NCI-H1417 (cell line): ENCODE measurements at regions not wholly inside any gene's neighbourhood (a gene's known extent, or its start where the extent isn't known, plus 50 kb on each side); places are given as distances from the start of the nearest gene placed in this dataset.
A peak's percentile ranks its signal among the peaks of the same experiment; 100 is the strongest.
"Not testable (repeated sequence)": the region's sequence is repeated elsewhere in the genome, so short reads cannot be mapped to it uniquely, and the experiment has no call there.

ENCODE experiments used
- DNase-seq, 3 experiments: peaks; one replicate each; lab custom pipeline; 2025; lab: John Stamatoyannopoulos, UW

GRCh38 chr18:27378431-27379095, 193.5 kb upstream of the CHST9 start:
- DNase-seq: no peak

GRCh38 chr18:27377251-27377650, 192.1 kb upstream of the CHST9 start:
- DNase-seq: no peak

DNA sequence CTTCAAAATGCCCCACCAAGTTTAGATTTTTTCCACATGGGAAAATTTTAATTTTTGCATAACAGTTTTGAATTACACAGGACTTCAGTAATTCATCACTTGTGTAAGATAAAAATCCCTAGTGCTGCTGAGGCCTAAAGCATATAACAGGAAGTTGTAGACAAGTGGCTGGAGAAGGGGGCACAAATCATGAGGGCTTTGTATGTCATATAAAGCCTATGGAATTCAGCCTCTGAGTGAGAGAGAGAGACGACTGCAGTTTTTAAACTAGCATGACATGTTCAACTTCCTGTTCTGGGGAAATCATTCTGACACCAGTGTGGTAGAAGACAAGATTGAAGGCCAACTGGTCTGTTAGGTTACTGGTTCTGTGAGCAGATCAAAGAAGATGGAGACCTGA, 187.3 kb upstream of the CHST9 start:
- DNase-seq: no peak

GRCh38 chr18:27366665-27367064, 181.6 kb upstream of the CHST9 start:
- DNase-seq: no peak

DNA sequence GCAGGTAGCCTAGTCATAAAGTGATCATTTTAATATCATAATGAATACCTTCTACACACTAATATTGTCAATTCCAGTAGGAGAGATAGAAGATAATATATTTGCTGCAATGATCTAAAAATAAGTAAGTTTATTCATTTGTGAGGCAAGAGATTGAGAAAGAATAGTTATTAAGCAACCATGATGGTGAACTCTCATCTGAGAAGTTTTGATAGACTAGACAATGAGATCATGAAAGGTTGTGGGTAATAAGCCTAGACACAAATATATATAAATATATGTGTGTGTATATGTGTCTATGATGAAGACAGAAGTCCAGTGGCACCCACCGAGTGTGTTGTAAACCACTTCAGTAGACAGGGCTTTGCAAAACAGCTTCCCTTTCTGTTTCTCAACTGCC, 181.0 kb upstream of the CHST9 start:
- no peak for DNase-seq

- DNase-seq: peak in 1 of 3 experiments; percentile 64
These were observed 178.8 kb upstream of the CHST9 start for GRCh38 chr18:27363872-27364271.

- DNase-seq: no peak
These were observed 176.4 kb upstream of the CHST9 start for GRCh38 chr18:27361477-27361876.

DNA sequence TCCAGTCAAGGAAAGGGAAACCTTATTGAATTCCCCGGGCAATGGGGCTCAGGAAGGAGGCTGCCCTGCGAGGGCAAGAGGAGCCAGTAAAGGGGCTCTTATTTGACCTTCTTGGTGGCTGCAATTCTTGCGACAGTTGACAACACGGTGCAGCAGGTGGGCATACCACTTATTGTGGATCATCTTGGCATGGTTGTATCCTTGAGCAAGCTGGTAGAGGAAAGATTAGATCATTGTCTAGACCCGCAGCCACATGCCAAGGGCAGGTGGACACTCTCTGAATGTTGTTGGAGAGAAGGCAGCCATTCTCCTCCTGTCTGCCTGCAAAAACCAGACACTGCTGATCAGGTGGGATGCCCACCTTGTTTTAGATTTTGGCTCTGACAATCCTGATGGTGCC, 170.2 kb upstream of the CHST9 start:
- no peak for DNase-seq

GRCh38 chr18:27353273-27353672, 168.2 kb upstream of the CHST9 start:
- DNase-seq: no peak

DNA sequence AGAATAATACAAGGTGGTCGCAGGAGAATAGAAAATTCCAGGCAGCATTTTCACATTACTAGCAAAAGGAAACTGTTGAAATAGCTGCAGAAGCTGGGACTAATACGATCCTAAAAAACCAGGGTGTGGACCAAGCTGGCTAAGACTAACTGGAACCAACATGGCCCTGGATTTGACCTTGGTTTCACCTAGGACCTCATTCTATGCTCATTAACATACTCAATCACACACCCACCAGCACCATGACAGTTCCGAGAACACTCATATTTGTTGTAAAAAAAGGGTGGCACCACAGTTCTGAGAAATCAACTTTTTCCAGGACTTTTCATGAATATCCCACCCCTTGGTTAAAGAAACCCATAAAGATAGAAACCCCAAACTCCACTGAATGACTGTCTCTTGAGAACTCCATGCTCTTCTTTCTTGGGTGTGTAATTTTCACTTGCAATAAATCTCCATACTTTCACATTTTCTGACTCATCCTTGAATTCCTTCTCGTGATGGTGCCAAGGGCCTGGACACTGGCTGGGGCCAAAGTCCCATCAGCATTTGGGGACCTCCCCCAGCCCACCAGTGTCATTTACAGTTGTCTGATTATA, 164.3 kb upstream of the CHST9 start:
- no peak for DNase-seq

- no peak for DNase-seq
These were observed 146.5 kb upstream of the CHST9 start for GRCh38 chr18:27331606-27332005.

- no peak for DNase-seq
These were observed 129.9 kb upstream of the CHST9 start for GRCh38 chr18:27314996-27315395.

- DNase-seq: no peak
These were observed 128.6 kb upstream of the CHST9 start for GRCh38 chr18:27313678-27314077.

GRCh38 chr18:27312853-27313252, 127.7 kb upstream of the CHST9 start:
- DNase-seq: no peak

DNA sequence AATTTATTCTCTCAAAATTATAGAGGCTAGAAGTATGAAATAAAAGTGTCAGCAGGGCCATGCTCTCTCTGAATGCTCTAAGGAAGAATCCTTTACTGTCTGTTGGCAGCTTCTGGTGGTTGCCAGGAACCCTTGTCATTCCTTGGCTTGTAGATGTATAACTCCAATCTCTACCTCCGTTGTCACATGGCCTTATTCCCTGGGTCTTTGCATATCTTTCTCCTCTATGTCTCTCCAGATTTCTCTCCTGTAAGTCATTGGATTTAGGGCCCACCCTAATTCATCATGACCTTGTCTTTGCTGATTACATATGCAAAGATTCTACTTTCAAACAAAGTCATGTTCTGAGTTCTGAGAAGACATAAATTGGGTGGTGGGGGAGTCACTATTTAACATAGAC, 127.0 kb upstream of the CHST9 start:
- no peak for DNase-seq

DNA sequence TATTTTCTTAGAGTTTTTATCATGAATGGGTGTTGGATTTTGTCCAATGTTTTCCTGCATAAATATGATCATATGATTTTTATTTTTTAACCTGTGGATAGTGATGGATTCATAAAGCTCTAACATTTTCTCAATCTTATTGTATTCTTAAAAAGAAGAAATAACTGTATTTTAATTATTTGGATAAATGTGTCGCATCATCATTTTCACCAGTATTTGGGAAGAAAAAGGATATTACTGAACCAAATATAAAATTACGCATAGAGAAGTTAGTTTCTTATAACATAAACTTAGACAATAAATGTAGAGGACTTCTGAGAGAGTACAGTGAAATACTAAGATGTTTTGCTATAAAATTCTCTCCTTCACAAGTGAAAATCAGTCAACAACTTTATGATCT, 126.0 kb upstream of the CHST9 start:
- no peak for DNase-seq

GRCh38 chr18:27301615-27302378, 116.7 kb upstream of the CHST9 start:
- DNase-seq: peak in 2 of 3 experiments; percentile 38 to 72

DNA sequence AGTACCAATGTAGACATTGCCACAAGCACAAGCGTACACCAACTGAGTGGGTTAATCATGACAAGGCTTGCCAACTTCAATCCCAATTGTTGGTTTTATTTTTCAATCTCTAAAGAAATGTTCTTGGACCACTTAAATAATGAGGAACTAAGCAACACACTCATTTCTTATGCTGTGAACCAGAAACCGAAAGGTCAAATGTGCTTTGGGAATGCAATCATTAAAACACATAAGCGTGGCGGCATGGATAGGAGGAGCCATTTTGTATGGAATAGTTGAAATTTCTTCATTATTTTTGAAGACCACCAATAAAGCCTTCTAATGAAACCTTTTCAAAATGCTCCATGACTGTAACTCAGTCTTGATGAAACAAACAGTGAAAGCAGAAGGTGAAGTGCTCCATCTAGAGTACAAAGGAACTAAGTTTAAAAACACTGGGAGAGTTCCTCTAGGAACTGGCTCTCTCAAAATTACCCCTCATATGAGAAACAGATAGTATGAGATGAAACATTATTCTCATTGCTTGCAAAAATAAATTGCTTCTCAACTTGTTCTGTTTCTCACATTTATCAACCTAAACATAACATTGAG, 113.2 kb upstream of the CHST9 start:
- peak in 2 of 3 experiments; percentile 11 to 73 for DNase-seq

DNA sequence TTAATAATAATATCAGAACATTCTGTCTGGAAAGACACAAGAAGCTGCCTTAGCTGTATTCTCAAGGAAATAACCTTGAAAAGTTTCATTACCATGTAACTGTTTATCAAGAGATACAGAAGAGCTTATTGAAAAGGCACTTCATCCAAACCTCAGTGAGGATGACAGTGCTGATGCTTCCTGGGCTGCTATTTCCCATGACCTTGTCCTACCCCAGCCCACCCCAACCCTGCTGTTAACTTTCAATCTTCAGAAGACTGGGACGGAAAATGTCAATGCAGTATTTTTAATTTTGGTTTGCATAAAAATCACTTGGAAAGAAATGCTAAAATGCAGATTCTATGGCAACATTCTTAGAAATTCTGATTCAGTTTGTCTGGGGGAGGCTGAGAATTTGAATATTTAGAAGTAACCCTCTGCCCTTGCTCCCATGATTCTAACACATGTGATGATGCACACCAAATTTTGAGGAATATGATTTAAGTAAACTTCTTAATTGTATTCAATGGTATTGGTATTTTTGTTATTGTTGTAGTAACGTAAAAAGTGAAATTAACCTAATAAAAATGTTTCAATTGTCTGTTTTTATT, 101.0 kb upstream of the CHST9 start:
- not testable (repeated sequence) for DNase-seq

DNA sequence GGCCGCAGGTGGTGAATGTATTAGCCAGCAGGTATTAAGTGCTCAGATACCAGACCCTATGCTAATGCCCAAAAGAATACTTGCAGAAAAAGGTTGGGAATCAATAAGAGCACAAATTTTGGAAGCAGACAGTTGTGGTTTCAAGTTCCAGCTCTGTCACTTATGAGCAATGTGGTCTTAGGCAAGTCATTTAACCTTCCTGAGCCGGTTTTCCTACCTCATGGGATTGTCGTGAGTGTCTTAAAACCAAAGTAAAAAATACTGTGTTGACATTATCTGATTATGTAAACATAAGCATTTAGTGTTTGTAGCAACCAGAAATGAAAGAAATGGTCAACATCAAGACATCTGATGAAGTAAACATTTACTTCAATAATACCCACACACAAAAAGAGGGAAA, 93.0 kb upstream of the CHST9 start:
- no peak for DNase-seq

- peak in 1 of 3 experiments; percentile 0 for DNase-seq
These were observed 92.4 kb upstream of the CHST9 start for GRCh38 chr18:27277554-27277953.

DNA sequence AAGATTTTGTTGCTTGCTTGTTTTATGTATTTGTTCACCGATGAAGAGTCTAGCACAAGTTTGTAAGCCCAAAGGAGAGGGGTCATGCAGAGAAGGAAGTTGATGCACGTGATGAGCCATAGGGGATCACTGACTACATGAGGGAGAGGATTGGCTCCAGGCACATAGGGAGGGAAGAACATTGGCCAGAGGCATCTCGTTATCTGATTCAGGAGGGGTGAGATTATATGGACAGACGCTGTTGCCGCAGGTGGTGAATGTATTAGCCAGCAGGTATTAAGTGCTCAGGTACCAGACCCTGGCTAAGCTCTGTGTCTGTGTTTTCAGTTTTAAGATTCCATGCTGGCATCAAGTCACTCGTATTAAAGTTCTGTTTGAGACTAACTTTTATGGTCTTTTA, 91.8 kb upstream of the CHST9 start:
- DNase-seq: no peak

DNA sequence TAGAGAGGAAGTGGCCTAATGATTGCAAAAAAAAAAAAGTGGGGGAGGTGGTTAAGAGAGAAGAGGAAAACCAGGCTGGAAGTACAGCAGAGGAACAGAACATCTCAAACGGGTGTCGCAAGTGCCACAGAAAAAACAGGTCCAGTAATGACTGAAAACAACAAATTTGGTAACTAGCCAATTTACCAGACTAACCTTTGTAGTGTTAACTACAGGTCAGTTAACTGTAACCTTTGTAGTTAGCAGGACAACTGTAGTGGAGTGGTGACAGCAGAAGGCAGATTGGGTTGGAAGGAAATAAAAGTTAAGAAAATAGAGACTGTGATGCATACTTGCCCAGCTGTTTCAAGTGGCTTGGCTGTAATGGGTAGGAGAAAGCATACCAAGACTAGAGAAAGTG, 91.4 kb upstream of the CHST9 start:
- DNase-seq: no peak
